Suprapubic skin (tissue), 4 donors: ENCODE measurements at regions not wholly inside any gene's neighbourhood (a gene's known extent, or its start where the extent isn't known, plus 50 kb on each side); places are given as distances from the start of the nearest gene placed in this dataset.

Experiments used
- EP300 ChIP-seq: sonication (generic); formaldehyde crosslinking; IDR thresholded peaks from one replicate; pipeline ENCODE4 v1.6.1; 2017; ENCODE audit warnings: antibody characterized with exemption
- POLR2A ChIP-seq, 2 donors: fragments of 450-650 bp; IDR thresholded peaks; one replicate each; pipeline ENCODE4 v1.6.1; 2017; ENCODE audit warnings: antibody characterized with exemption in 2 of 2, mild to moderate bottlenecking in 2 of 2, moderate library complexity in 2 of 2
- POLR2AphosphoS5 ChIP-seq, 3 donors: sonication (generic); formaldehyde crosslinking; IDR thresholded peaks; one replicate each; pipeline ENCODE4 v1.6.1; 2017; ENCODE audit warnings: antibody characterized with exemption in 3 of 3
- TF ChIP-seq, protein P1 (sequence below), 2 donors: fragments of 200-600 bp in 1 of 2; fragments of 450-650 bp in 1 of 2; sonication (generic) in 1 of 2; IDR thresholded peaks; one replicate each; pipeline ENCODE4 v1.5.1; 2016 to 2019; ENCODE audit warnings: antibody characterized with exemption in 2 of 2, mild to moderate bottlenecking in 1 of 2, moderate library complexity in 1 of 2

DNA sequence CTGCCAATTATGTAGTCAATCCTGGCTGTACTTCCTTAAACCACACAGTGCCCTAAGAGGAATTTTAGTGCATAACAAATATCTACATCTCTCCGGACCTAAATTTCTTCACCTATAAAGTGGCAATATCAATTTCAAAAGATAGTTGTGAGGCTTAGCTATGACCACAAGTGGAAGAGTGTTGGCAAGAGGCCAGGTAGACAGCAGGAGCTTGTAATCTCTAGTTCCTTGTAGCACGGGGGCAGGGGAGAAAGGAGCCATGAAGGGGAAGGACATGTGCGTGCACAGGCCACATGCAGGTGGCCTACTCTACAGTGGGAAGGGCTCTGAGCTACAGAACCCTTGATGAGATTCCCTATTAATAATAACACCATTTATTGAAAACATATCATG lies 269.7 kb downstream of the ABHD5 start:
- TF ChIP-seq POLR2A (IDR thresholded peaks at IDR 0.05) (no peak), POLR2AphosphoS5 (IDR thresholded peaks at IDR 0.05) (no peak), EP300 (no peak)
- TF ChIP-seq, protein P1, sequence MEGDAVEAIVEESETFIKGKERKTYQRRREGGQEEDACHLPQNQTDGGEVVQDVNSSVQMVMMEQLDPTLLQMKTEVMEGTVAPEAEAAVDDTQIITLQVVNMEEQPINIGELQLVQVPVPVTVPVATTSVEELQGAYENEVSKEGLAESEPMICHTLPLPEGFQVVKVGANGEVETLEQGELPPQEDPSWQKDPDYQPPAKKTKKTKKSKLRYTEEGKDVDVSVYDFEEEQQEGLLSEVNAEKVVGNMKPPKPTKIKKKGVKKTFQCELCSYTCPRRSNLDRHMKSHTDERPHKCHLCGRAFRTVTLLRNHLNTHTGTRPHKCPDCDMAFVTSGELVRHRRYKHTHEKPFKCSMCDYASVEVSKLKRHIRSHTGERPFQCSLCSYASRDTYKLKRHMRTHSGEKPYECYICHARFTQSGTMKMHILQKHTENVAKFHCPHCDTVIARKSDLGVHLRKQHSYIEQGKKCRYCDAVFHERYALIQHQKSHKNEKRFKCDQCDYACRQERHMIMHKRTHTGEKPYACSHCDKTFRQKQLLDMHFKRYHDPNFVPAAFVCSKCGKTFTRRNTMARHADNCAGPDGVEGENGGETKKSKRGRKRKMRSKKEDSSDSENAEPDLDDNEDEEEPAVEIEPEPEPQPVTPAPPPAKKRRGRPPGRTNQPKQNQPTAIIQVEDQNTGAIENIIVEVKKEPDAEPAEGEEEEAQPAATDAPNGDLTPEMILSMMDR (IDR thresholded peaks at IDR 0.05) = no peak
